HFF-Myc (cell line): ENCODE measurements at regions not wholly inside any gene's neighbourhood (a gene's known extent, or its start where the extent isn't known, plus 50 kb on each side); places are given as distances from the start of the nearest gene placed in this dataset.

Experiments used
- DNase-seq: peaks from one replicate; pipeline ENCODE4 v3.0.0-alpha.2; 2011; ENCODE audit warnings: low read depth; ENCODE audit errors: extremely low read depth
- H3K4me3 ChIP-seq: replicated peaks from 2 replicates; pipeline ENCODE4 v1.5.1; 2011; ENCODE audit warnings: low read depth, mild to moderate bottlenecking, control low read depth, low read length
- CTCF ChIP-seq: IDR thresholded peaks from 2 replicates; pipeline ENCODE4 v1.5.1; 2012; ENCODE audit warnings: mild to moderate bottlenecking, low read depth, low read length, control low read depth; ENCODE audit errors: missing control alignments

DNA sequence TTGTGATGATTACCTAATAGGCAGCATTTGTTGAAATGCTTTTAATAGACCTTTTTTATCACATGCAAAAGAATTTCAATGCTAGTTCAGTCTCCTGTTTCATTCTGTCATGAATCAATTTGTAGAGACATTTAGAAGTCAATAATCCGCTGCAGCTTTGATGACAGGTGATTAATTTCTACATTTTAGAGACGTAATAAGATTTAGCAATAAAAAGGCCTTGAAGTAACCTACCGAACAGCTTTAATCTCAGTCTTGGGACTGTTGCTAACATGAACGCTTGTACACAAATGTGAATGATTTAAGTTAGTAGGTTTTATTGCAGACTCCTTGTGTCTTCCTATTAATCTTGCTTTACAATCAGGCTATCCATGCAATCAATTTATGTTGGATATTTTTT is 186.5 kb downstream of the MZT1 start:
- no peak overlapping the region for H3K4me3 ChIP-seq
- no peak for DNase-seq
- TF ChIP-seq CTCF: no peak

GRCh38 chr13:72539925-72540324 is 187.5 kb downstream of the MZT1 start:
- DNase-seq: no peak
- no peak for TF ChIP-seq CTCF
- H3K4me3 ChIP-seq: no peak overlapping the region

GRCh38 chr13:72537782-72538181 is 189.6 kb downstream of the MZT1 start:
- no peak for DNase-seq
- H3K4me3 ChIP-seq: no peak overlapping the region
- no peak for TF ChIP-seq CTCF

DNA sequence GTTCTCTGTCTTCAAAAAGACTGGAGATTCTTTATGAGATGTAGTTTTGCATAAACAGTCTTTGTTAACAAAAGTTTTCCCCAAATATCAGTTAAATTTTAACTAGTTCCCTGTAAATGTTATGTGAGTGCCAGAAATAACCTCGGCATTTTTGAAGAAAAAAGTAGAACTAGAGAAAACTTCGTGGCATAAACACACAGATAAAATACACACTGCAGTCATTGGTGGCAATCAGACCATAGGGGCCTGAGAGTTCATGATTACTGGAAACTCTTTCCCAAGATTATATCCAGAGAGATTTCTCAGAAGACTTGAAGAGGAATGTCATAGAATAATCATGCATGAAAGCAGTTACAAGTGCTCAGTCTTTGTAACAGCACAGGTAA is 190.0 kb downstream of the MZT1 start:
- H3K4me3 ChIP-seq: no peak overlapping the region
- DNase-seq: no peak
- TF ChIP-seq CTCF: no peak

GRCh38 chr13:72536714-72537394 is 190.6 kb downstream of the MZT1 start:
- no peak for TF ChIP-seq CTCF
- DNase-seq: no peak
- no peak overlapping the region for H3K4me3 ChIP-seq

DNA sequence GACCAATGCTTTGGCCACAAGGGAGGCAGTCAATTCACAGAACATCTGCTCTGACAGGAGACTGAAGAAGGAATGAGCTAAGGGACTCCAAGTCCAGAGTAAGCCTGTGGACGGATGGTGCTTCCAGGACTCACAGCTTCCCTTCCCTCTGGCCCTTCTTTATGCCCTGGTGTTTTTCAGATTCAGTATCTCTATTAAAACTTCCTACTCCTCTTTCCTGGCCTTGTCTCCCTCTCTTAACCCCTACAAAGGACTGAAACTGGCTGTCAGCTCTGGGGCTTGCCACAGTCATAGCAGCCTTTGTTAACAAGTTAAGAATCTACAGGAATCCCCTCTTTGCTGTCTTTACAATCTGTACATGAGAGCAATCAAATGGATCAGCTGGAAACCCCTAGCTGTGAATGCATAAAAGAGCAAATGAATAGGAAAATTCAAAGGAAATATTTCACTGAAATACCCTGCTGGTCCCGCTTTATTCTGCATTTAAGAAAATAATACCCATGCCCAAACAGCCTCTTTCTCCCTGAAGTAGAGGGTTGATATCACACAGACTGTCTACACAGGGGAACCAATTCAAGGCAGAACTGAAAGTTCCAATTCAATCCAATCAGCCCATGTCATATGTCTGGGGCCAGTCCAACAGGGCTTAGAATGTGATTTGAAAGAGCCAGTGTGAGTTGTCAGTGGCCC is 192.3 kb downstream of the MZT1 start:
- TF ChIP-seq CTCF: no peak
- DNase-seq: no peak
- no peak overlapping the region for H3K4me3 ChIP-seq
